ENCODE measurements at regions not wholly inside any gene's neighbourhood (a gene's known extent, or its start where the extent isn't known, plus 50 kb on each side); places are given as distances from the start of the nearest gene placed in this dataset.

GRCh38 chr3:56976651-56977560 is 83.6 kb upstream of the SPATA12 start:
- H3K4me2 ChIP-seq (ENCODE audit: low read depth, low read length) = no peak overlapping the region
- H3K9ac ChIP-seq (ENCODE audit: low read length) = no peak overlapping the region
- H3K79me2 ChIP-seq (ENCODE audit: low read length) = no peaks in the 10 kb centered on the region
- no peaks in the 10 kb centered on the region for H3K9me2 ChIP-seq (replicated peaks; ENCODE audit: insufficient read depth, low read length)
- no peak for DNase-seq
- H3K27me3 ChIP-seq (replicated peaks; ENCODE audit: insufficient read depth, low read length) = no peaks in the 10 kb centered on the region
- no peak for TF ChIP-seq EZH2 (optimal IDR thresholded peaks at IDR 0.05; ENCODE audit: low read depth, low read length)
- no peak for TF ChIP-seq CTCF (IDR thresholded peaks at IDR 0.05; ENCODE audit: low read length)
- no peak for TF ChIP-seq EZH2phosphoT487 (IDR thresholded peaks at IDR 0.05; ENCODE audit: low read length)
- H3K27ac ChIP-seq (ENCODE audit: low read length) = no peak overlapping the region
- no peaks in the 10 kb centered on the region for H3K4me1 ChIP-seq (ENCODE audit: low read length)
- H3F3A ChIP-seq (ENCODE audit: insufficient read depth, low read length) = no peaks in the 10 kb centered on the region
- H2AFZ ChIP-seq (ENCODE audit: low read length) = no peak overlapping the region
- H3K36me3 ChIP-seq (replicated peaks; ENCODE audit: insufficient read depth, low read length) = no peaks in the 10 kb centered on the region
- no peaks in the 10 kb centered on the region for H4K20me1 ChIP-seq (ENCODE audit: insufficient read depth, low read length)
- H3K9me3 ChIP-seq (replicated peaks; ENCODE audit: insufficient read depth, low read length) = no peaks in the 10 kb centered on the region
- no peak overlapping the region for H3K4me3 ChIP-seq (ENCODE audit: low read length)

GRCh38 chr3:56975567-56975966 is 84.9 kb upstream of the SPATA12 start:
- no peak for TF ChIP-seq EZH2 (optimal IDR thresholded peaks at IDR 0.05; ENCODE audit: low read depth, low read length)
- TF ChIP-seq EZH2phosphoT487 (IDR thresholded peaks at IDR 0.05; ENCODE audit: low read length) = no peak
- no peak for TF ChIP-seq CTCF (IDR thresholded peaks at IDR 0.05; ENCODE audit: low read length)
- DNase-seq = no peak
- Histone ChIP-seq H3K4me2 (ENCODE audit: low read depth, low read length) (no peak overlapping the region), H3K9me2 (replicated peaks; ENCODE audit: insufficient read depth, low read length) (no peaks in the 10 kb centered on the region), H3F3A (ENCODE audit: insufficient read depth, low read length) (no peaks in the 10 kb centered on the region), H3K36me3 (replicated peaks; ENCODE audit: insufficient read depth, low read length) (no peaks in the 10 kb centered on the region), H3K27me3 (replicated peaks; ENCODE audit: insufficient read depth, low read length) (no peaks in the 10 kb centered on the region), H4K20me1 (ENCODE audit: insufficient read depth, low read length) (no peaks in the 10 kb centered on the region), H3K9ac (ENCODE audit: low read length) (no peak overlapping the region), H3K9me3 (replicated peaks; ENCODE audit: insufficient read depth, low read length) (no peaks in the 10 kb centered on the region), H3K79me2 (ENCODE audit: low read length) (no peaks in the 10 kb centered on the region), H3K27ac (ENCODE audit: low read length) (no peak overlapping the region), H3K4me1 (ENCODE audit: low read length) (no peaks in the 10 kb centered on the region), H3K4me3 (ENCODE audit: low read length) (no peak overlapping the region), H2AFZ (ENCODE audit: low read length) (no peak overlapping the region)

- no peaks in the 10 kb centered on the region for H3K9me2 ChIP-seq (replicated peaks; ENCODE audit: insufficient read depth, low read length)
- no peak overlapping the region for H3K9ac ChIP-seq (ENCODE audit: low read length)
- H3F3A ChIP-seq (ENCODE audit: insufficient read depth, low read length) = no peaks in the 10 kb centered on the region
- no peaks in the 10 kb centered on the region for H3K4me1 ChIP-seq (ENCODE audit: low read length)
- no peak for TF ChIP-seq EZH2 (optimal IDR thresholded peaks at IDR 0.05; ENCODE audit: low read depth, low read length)
- no peak overlapping the region for H3K4me3 ChIP-seq (ENCODE audit: low read length)
- H3K79me2 ChIP-seq (ENCODE audit: low read length) = no peaks in the 10 kb centered on the region
- no peak overlapping the region for H3K4me2 ChIP-seq (ENCODE audit: low read depth, low read length)
- H3K9me3 ChIP-seq (replicated peaks; ENCODE audit: insufficient read depth, low read length) = no peaks in the 10 kb centered on the region
- no peaks in the 10 kb centered on the region for H3K27me3 ChIP-seq (replicated peaks; ENCODE audit: insufficient read depth, low read length)
- DNase-seq = no peak
- H3K27ac ChIP-seq (ENCODE audit: low read length) = no peak overlapping the region
- H3K36me3 ChIP-seq (replicated peaks; ENCODE audit: insufficient read depth, low read length) = no peaks in the 10 kb centered on the region
- no peaks in the 10 kb centered on the region for H4K20me1 ChIP-seq (ENCODE audit: insufficient read depth, low read length)
- H2AFZ ChIP-seq (ENCODE audit: low read length) = no peak overlapping the region
Measured at GRCh38 chr3:56974247-56974930, 86.1 kb upstream of the SPATA12 start.

Data from MM.1S (cell line).